HG03175 (cell line): ENCODE measurements at regions not wholly inside any gene's neighbourhood (a gene's known extent, or its start where the extent isn't known, plus 50 kb on each side); places are given as distances from the start of the nearest gene placed in this dataset.
"Not testable (repeated sequence)": the region's sequence is repeated elsewhere in the genome, so short reads cannot be mapped to it uniquely, and the experiment has no call there.

Source experiments
- ATAC-seq: cut with Tn5 transposase; IDR thresholded peaks from one replicate; pipeline ENCODE4 v1.9.1; 2021; ENCODE audit warnings: mild to moderate bottlenecking, moderate library complexity; ENCODE audit not compliant: unreplicated experiment

DNA sequence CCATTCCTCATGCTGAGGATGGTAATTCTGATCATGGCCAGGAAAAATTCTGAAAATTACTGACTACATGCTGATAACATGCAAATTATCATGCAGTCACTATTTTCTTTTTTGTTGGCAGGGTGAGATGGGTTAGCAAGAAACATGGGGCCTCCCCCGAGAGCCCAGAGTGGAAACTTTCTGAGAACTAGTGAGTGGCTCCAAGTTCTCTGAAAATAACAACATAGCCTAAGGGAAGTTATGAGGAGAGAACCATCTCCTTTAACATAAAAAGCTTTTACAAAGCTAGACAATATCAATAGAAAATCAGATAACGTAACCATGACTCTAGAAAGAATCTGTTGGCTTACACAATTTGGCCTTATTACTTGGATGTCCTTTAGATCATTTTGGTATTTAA, 254.2 kb downstream of the PLOD2 start:
- no peak for ATAC-seq

DNA sequence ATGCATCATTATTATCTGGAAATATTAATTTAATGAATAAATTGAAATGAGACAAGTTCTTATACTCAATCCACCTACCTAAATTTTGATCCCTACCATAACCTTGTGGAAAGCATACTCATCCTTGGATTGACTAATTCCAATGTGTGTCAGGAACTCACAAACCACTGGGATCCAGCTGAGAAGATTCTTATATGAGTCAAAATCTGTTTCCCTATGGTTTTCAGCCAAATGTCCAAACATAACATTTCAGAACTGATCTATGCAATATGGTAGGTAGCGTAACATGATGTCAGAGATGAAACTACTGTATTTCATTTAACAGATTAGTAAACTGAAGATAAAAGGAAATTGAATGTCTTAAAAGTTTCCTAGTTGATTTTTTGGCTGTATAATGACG, 250.0 kb downstream of the PLOD2 start:
- no peak for ATAC-seq

DNA sequence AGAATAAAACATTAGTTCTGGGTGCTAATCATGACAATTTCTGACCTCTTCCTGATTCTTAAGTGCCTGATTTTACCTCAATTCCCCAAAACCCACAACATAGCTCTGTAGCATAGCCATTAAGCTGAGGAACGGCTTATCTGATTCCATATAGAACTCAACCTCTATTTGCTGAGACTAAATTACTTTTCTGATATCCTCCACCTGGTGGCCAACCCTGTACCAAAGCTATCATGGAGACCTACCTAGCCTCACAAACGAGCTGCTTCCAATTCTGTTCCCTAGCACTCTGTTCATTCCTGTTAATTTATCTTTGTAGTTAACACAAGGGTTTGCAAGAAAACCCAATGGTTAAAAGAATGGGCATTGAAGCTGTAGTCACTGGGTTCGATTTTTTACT, 245.2 kb downstream of the PLOD2 start:
- ATAC-seq: no peak

DNA sequence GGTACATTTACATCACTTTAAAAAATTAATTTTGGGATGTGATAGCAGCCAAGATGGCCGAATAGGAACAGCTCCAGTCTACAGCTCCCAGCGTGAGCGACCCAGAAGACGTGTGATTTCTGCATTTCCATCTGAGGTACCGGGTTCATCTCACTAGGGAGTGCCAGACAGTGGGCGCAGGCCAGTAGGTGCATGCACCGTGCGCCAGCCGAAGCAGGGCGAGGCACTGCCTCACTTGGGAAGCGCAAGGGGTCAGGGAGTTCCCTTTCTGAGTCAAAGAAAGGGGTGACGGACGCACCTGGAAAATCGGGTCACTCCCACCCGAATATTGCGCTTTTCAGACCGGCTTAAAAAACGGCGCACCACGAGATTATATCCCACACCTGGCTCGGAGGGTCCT, 233.2 kb downstream of the PLOD2 start:
- ATAC-seq: not testable (repeated sequence)

DNA sequence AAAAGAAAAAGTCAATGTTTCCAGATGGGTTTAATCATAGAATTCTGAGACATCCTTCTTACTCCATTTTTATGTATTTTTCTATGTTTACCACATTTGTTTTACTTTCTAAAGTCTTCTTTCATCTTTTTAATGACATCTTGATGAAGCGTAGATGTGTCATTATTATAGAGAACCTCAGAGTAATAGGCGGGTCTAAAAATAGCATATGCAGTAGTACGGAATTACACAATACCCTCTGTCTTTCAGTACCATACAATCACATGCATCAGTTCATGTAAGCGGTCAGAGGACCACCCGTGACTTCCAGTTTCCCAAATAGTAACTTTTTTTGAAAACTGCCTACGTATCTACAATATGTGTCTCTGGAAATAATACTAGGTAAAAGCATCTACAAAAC, 224.0 kb downstream of the PLOD2 start:
- ATAC-seq: no peak

DNA sequence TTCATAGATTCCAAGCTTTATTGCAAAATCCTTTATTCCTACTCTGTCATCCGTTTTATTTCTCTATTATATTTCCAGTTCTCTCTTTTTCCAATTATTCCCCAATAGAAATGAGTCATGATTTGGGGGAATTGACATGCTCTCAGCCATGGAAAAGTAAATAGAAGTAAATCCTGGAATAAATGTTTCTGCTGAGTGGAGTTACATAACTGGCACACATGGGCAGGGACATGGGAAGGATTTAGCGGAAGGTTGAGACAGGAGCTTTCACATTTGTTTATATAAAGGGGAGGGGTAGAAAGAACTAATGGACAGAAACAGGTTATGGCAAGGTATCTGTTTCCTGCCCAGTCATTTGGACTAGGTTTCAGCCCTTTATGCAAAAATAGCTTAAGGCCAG, 221.6 kb downstream of the PLOD2 start:
- ATAC-seq: no peak

- no peak for ATAC-seq
These were observed 218.9 kb downstream of the PLOD2 start for GRCh38 chr3:145942052-145942451.

DNA sequence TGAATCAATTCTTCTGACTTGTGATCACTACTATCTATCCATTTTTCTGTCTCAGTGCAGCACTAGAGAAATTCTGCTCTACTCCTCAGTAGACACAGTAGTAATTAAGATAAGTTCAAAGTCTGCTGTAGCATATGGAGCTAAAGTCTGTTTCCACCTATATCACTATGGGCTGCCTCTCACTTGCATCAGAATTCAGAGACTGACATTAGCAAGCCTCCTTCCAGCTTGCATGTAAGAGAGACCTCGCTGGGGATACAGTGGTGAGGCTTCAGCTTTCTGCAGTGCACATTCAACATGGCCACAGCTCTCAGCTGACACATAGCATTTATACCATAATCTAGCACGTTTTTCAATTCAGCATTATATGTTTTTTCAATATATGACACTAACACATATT, 217.0 kb downstream of the PLOD2 start:
- no peak for ATAC-seq

GRCh38 chr3:145951441-145951840, 209.5 kb downstream of the PLOD2 start:
- no peak for ATAC-seq

- ATAC-seq: no peak
These were observed 208.4 kb downstream of the PLOD2 start for GRCh38 chr3:145952536-145952935.

DNA sequence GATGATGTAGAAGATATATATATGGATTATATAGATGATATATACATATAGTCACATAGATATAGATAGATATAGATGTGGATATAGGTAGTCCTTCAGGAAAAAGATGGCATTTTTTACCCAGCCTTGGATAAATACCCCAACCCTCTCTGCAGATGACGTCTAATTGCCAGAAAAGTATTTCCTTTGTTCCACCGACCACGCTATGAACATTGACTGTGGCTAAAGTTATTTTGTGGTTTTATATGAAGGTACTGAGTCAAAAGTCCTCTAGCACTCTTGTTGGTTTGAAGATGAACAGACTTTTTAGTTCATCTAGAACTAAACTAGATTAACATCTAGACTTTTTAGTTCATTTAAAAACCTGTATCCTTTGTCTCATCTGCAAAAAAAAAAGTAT, 207.7 kb downstream of the PLOD2 start:
- no peak for ATAC-seq

GRCh38 chr3:145959457-145960088, 201.4 kb downstream of the PLOD2 start:
- no peak for ATAC-seq

DNA sequence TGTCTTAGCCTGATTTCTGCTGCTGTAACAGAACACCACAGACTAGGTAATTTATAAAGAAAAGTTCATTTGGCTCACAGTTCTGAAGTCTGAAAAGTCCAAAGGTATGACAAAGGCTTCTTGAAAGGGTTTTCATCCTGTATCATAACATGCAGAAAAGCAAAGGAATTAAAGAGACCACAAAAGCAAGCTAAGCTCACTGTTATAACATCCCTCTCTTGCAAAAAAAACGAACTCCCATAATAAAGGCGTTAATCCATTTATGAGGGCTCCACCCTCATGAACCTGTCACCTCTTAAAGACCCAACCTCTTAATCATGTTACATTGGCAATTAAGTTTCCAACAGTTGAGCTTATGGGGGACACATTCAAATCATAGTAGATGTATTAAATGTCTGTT, 197.9 kb downstream of the PLOD2 start:
- ATAC-seq: no peak

GRCh38 chr3:145967043-145967442, 193.9 kb downstream of the PLOD2 start:
- ATAC-seq: no peak

GRCh38 chr3:145971186-145971585, 189.8 kb downstream of the PLOD2 start:
- no peak for ATAC-seq

GRCh38 chr3:145972851-145973250, 188.1 kb downstream of the PLOD2 start:
- no peak for ATAC-seq

GRCh38 chr3:145981056-145981455, 179.9 kb downstream of the PLOD2 start:
- no peak for ATAC-seq

DNA sequence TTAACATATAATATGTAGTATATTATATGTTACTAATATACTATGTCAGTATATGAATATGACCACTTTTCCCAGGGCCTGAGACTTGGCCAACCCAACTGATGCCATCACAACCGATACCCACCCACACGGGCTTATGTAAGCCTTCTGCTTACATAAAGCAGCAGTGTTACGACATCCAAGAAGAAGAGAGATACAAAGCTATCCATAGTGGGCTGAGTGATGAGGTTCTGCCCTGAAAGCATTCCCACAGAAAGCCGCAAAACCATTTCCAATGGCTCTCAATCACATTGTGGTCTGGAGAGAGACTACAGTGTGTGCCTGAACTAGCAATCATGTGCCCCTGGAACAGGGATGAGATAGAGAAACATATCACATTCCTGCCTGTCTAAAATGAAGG, 177.9 kb downstream of the PLOD2 start:
- no peak for ATAC-seq
